NCI-H128 (cell line): ENCODE measurements at regions not wholly inside any gene's neighbourhood (a gene's known extent, or its start where the extent isn't known, plus 50 kb on each side); places are given as distances from the start of the nearest gene placed in this dataset.

Source experiments
- DNase-seq: peaks from one replicate; lab custom pipeline; 2025; ENCODE audit not compliant: unreplicated experiment; lab: John Stamatoyannopoulos, UW

DNA sequence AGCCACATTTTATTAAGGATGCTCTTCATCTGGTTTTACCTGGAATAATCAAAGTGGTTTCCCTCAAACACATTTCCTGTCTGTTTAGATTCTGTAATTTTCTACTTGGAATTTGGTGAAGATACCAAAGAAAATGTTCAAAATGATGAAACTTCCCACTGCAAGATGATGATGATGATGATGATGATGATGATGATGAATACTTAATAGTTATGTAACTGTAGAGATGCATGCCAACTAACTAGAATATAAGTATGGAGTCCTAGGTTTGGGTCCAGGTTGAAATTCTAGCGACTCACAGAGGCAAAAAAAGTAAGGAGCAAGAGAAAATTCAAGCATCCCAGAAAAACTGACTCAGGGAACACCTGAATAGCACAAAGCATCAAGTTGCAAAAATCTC lies 104.0 kb upstream of the KIAA1217 start:
- no peak for DNase-seq

DNA sequence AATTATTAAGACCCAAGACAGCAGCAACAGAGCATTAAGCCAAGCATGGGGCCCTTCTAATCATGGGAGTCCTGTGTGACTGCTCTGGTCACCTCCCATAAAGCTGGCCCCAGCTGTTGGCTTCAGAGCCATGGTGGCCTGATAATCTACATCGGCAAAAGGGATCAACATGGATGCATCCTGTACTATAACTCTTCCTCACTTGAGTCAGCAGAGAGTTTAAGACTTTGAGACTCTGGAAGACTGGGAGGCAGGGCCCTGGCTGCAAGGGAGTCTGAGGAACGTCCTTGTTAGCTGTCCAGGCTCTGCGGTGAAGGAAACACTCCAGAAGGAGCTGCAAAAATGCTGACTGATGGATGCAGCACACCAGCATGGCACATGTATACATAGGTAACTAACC lies 95.0 kb upstream of the KIAA1217 start:
- DNase-seq: no peak

GRCh38 chr10:24114556-24114955 lies 94.4 kb upstream of the KIAA1217 start:
- DNase-seq: no peak

- DNase-seq: no peak
These were observed 93.5 kb upstream of the KIAA1217 start for GRCh38 chr10:24115403-24115802.

DNA sequence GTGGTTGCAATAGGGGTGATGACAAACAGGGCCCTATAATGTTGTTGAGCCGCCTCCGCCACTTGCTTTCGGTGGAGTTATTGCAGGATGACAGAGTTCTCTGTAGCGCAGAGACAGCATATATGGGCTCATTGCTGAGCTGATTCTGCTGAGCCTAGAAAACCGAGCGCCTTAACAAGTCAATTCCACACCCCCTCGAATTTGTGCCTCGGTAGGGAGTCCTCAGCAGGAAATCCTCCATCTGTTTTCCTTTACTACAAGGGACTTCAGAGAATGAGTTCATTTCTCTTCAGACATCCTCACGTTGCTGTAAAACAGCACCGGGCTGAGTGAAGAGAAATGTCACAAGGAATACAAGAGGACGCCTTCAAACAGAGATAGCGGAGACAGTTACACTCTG lies 90.7 kb upstream of the KIAA1217 start:
- DNase-seq: no peak

DNA sequence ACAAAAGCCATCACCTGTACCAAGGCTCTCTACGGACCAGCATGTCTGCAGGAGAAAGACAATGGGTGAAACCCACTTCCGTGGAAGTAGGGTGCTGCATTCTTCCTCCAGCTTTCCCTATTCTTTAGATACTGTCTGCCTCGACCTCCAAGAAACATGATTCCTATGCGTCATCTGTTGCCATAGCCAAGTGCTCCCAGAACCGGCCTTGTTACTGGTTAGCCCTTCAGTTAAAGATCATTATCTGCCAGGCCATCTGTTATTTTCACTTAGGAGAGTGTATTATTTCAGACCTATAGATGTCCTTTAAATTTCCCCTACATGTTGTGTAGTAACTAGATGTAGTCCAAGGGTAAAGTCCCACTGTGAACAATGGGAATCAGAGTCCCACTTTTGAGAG lies 89.0 kb upstream of the KIAA1217 start:
- DNase-seq: no peak

- DNase-seq: no peak
These were observed 88.3 kb upstream of the KIAA1217 start for GRCh38 chr10:24120646-24121045.

GRCh38 chr10:24127516-24127915 lies 81.4 kb upstream of the KIAA1217 start:
- DNase-seq: no peak

DNA sequence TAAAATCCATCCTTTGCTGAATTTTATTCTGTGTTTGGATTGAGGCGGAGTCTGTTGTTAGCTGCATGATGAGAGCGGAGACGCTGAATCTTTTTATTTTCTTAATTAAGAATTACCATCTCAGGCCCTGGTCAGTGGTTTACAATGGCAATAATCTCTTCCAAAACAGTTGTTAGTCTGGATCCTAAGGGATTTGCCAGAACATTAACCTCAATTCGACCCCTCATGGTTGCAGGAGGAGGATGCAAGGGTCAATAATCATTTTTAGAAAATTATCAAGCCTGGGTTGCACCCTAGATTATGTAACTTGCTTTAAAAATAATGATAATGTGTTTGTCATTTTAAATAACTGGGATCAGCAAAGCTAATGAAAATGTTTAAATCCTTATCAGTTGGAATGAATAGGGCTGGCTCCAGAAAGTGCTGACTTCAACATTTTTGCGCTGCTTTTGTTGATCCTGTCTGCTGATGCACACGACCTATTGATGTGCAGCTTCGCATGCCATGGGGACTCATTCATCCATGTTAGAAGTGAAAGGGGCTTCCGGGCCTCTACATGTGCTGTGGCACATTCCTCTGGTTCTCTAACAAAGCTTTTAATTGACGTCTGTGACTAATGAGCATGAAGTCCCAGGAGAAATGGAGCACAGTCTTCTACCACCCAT lies 80.7 kb upstream of the KIAA1217 start:
- no peak for DNase-seq

- DNase-seq: no peak
These were observed 76.2 kb upstream of the KIAA1217 start for GRCh38 chr10:24132741-24133140.

- DNase-seq: no peak
These were observed 75.1 kb upstream of the KIAA1217 start for GRCh38 chr10:24133835-24134234.

GRCh38 chr10:24136070-24136469 lies 72.9 kb upstream of the KIAA1217 start:
- DNase-seq: no peak

DNA sequence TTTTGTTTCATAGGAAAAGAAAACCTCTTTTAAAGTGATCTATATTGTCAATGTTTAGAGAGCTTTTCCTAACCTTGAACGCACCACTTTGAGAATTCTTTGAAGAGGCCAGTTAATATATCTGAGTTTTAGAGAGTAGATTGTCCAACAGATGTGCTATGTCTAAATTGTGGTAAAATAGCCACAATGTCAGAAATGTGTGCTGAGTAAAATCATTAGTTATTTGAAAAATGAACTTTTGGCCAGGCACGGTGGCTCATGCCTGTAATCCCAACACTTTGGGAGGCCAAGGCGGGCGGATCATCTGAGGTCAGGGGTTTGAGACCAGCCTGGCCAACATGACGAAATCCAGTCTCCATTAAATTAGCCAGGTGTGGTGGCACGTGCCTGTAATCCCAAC lies 61.6 kb upstream of the KIAA1217 start:
- DNase-seq: no peak

GRCh38 chr10:24149640-24150039 lies 59.3 kb upstream of the KIAA1217 start:
- no peak for DNase-seq

- DNase-seq: no peak
These were observed 58.1 kb upstream of the KIAA1217 start for GRCh38 chr10:24150853-24151252.

DNA sequence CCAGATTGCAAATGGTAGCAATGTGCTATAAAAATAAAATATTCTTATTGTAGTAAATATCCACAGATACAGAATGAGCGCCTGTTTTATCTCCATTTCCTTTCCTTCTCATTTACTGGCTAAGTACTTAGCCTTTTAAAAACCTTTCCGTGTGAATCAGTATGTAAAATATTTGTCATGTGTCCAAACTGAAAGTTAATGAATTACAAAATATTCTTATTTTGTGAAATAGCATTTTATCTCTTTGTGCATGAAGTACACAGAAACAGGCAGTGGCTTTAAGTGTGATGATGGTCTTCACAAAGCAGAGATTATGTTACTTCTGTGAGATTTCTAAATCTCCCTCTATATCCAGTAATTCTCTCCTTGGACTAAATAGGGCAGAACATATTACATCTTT lies 56.7 kb upstream of the KIAA1217 start:
- no peak for DNase-seq

DNA sequence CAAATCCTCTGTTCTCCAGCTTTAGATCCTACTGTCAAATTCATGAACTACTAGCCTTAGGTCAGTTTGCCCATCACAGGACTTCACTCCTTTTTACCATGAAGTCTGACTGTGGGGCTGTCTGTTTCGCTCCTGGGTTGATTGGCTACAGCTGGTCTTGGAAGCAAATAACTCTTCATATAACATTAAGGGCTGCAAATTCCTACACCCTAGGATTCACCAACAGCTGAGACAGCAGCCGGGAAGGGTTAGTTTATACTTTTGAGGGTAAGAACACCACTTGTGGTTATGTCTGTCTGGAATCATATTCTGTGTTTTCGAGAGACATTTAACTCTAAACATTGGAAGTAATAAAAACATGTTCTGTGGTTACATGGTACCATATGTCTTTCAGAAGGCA lies 55.9 kb upstream of the KIAA1217 start:
- no peak for DNase-seq

DNA sequence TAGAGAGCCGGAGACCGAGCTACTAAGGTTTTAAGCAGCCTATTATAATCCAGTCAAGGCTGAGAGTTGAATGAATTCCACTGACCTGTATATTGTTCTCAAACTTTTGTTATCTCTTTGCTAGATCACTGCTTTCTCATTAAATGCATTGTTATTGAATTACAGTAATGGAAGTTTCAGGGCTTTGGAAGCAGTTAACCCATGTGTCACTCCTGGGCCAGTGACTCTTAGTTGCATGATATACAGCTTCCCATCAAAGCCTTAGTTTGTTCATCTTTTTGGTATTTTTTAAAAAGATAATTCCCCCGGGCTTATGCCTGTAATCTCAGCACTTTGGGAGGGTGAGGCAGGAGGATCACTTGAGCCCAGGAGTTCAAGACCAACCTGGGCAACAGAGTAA lies 55.4 kb upstream of the KIAA1217 start:
- DNase-seq: no peak

DNA sequence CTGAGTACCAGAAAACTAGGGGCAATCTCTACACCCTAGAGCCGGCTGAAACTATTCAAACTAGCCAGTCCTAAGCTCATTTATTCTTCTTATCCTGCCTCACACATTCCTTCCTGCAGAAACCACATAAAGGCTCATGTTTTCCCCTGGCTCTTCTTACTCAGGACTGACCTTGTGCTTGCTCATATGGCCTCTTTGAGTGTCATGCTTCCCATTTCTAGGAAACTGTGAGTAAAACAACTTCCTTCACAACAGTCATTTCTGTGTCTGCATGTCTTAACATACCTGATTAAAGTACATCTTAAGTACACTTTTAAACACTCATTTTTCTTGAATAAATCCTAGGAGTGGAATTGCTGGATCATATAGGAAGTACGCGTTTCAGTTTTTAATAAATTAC lies 52.3 kb upstream of the KIAA1217 start:
- DNase-seq: no peak

DNA sequence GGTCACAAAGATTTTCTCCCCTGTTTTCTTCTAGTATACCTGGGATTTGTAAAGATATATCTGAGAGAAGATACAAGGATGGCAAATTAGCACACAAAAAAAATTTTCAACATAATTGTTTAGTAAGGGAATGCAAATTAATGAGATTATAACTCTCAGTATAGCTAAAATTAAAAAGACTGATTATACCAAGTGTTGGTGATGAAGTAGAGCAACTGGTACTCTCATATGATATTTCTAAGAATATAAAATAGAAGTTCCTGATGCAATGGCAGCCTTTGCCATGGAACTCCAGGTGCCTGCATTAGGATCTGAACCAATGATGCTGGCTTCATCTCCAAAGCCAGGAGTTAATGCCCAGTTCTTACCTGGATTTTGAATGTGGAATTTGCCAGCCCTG lies 51.4 kb upstream of the KIAA1217 start:
- no peak for DNase-seq
